ENCODE measurements at regions not wholly inside any gene's neighbourhood (a gene's known extent, or its start where the extent isn't known, plus 50 kb on each side); places are given as distances from the start of the nearest gene placed in this dataset.

GRCh38 chr15:97804950-97805349, 155.6 kb upstream of the ARRDC4 start:
- no peaks in the 10 kb centered on the region for H3K9me2 ChIP-seq (ENCODE audit: insufficient read depth, low read length)
- CTCF ChIA-PET (ENCODE audit: unreplicated experiment): no interaction called here

GRCh38 chr15:97806766-97807165, 153.7 kb upstream of the ARRDC4 start:
- no peaks in the 10 kb centered on the region for H3K79me2 ChIP-seq (ENCODE audit: insufficient read depth, low read depth, low read length)
- no peak overlapping the region for H3K4me3 ChIP-seq (ENCODE audit: low read depth, low read length, poor library complexity, severe bottlenecking)
- no peaks in the 10 kb centered on the region for H3K9me2 ChIP-seq (ENCODE audit: insufficient read depth, low read length)
- TF ChIP-seq CTCF (conservative IDR thresholded peaks at IDR 0.05; ENCODE audit: low read length) (no peak), EZH2phosphoT487 (IDR thresholded peaks at IDR 0.05; ENCODE audit: borderline replicate concordance, low read depth, low read length) (no peak)
- no TSS peak for BruUV-seq (replicated peaks)
- no peak overlapping the region for H3K4me2 ChIP-seq (ENCODE audit: low read length)
- H3K36me3 ChIP-seq (ENCODE audit: insufficient read depth, low read length): no peaks in the 10 kb centered on the region
- H4K20me1 ChIP-seq (ENCODE audit: insufficient read depth, low read length): no peaks in the 10 kb centered on the region
- intact Hi-C loops (cut with micrococcal nuclease; ENCODE audit: unreplicated experiment): no loop called here
- H3K9me3 ChIP-seq (ENCODE audit: low read length): no peaks in the 10 kb centered on the region
- no peak overlapping the region for H3K27ac ChIP-seq (ENCODE audit: low read depth, low read length, poor library complexity, severe bottlenecking)
- no peak for DNase-seq (ENCODE audit: low spot score)
- H2AFZ ChIP-seq (ENCODE audit: low read length): no peak overlapping the region
- no peaks in the 10 kb centered on the region for H3K4me1 ChIP-seq (ENCODE audit: insufficient read depth, low read length, poor library complexity, severe bottlenecking)
- ChIA-PET POLR2A (no interaction called here), CTCF (ENCODE audit: unreplicated experiment) (no interaction called here)

More at GRCh38 chr15:97804950-97805349, 155.6 kb upstream of the ARRDC4 start:
- no peak for DNase-seq (ENCODE audit: low spot score)
- Histone ChIP-seq H3K9me3 (ENCODE audit: low read length) (no peaks in the 10 kb centered on the region), H3K79me2 (ENCODE audit: insufficient read depth, low read depth, low read length) (no peaks in the 10 kb centered on the region), H2AFZ (ENCODE audit: low read length) (no peak overlapping the region), H3K27ac (ENCODE audit: low read depth, low read length, poor library complexity, severe bottlenecking) (no peak overlapping the region), H3K36me3 (ENCODE audit: insufficient read depth, low read length) (no peaks in the 10 kb centered on the region), H4K20me1 (ENCODE audit: insufficient read depth, low read length) (no peaks in the 10 kb centered on the region), H3K4me2 (ENCODE audit: low read length) (no peak overlapping the region), H3K4me1 (ENCODE audit: insufficient read depth, low read length, poor library complexity, severe bottlenecking) (no peaks in the 10 kb centered on the region), H3K4me3 (ENCODE audit: low read depth, low read length, poor library complexity, severe bottlenecking) (no peak overlapping the region)
- intact Hi-C loops (cut with micrococcal nuclease; ENCODE audit: unreplicated experiment): no loop called here
- BruUV-seq (replicated peaks): no TSS peak
- POLR2A ChIA-PET: interaction anchor here (0.5 kb wide), 2 partner anchors 36 to 224 kb away, joined by 3 read pairs; no protein-coding TSS in a partner anchor
- TF ChIP-seq CTCF (conservative IDR thresholded peaks at IDR 0.05; ENCODE audit: low read length): no peak
- no peak for TF ChIP-seq EZH2phosphoT487 (IDR thresholded peaks at IDR 0.05; ENCODE audit: borderline replicate concordance, low read depth, low read length)

- Histone ChIP-seq H3K79me2 (ENCODE audit: insufficient read depth, low read depth, low read length) (no peaks in the 10 kb centered on the region), H3K9me2 (ENCODE audit: insufficient read depth, low read length) (no peaks in the 10 kb centered on the region), H3K4me1 (ENCODE audit: insufficient read depth, low read length, poor library complexity, severe bottlenecking) (no peaks in the 10 kb centered on the region), H3K36me3 (ENCODE audit: insufficient read depth, low read length) (no peaks in the 10 kb centered on the region), H3K4me3 (ENCODE audit: low read depth, low read length, poor library complexity, severe bottlenecking) (no peak overlapping the region), H4K20me1 (ENCODE audit: insufficient read depth, low read length) (no peaks in the 10 kb centered on the region), H3K27ac (ENCODE audit: low read depth, low read length, poor library complexity, severe bottlenecking) (no peak overlapping the region), H3K9me3 (ENCODE audit: low read length) (no peaks in the 10 kb centered on the region), H3K4me2 (ENCODE audit: low read length) (no peak overlapping the region), H2AFZ (ENCODE audit: low read length) (no peak overlapping the region)
- intact Hi-C loops (cut with micrococcal nuclease; ENCODE audit: unreplicated experiment): no loop called here
- CTCF ChIA-PET (ENCODE audit: unreplicated experiment): no interaction called here
- no peak for TF ChIP-seq EZH2phosphoT487 (IDR thresholded peaks at IDR 0.05; ENCODE audit: borderline replicate concordance, low read depth, low read length)
- TF ChIP-seq CTCF (conservative IDR thresholded peaks at IDR 0.05; ENCODE audit: low read length): no peak
- BruUV-seq (replicated peaks): no TSS peak
- POLR2A ChIA-PET: no interaction called here
- DNase-seq (ENCODE audit: low spot score): no peak
Measured at GRCh38 chr15:97815835-97816234, 144.7 kb upstream of the ARRDC4 start.
